ENCODE measurements at regions not wholly inside any gene's neighbourhood (a gene's known extent, or its start where the extent isn't known, plus 50 kb on each side); places are given as distances from the start of the nearest gene placed in this dataset.

DNA sequence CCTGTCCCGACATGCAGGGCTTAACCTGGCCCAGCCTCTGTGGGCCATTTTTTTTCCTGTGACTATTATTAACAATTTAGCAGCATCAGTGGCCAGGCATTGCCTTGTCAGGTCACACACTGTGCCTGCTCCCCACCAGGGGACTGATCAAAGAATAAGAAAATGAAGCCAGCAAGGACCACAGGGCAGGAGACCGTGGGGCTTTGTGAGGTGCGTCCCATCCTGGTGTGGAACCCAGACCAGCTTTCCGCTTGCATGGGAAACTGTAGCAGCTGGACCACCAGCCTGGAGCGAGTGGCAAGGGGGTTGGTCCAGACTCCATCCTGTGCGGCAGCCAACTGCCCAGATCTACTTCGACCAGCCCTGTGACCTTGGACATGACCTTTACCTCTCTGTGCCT is 218.3 kb downstream of the ANKRD60 start:
- TF ChIP-seq EZH2 (IDR thresholded peaks at IDR 0.05; ENCODE audit: low read length, unreplicated experiment) (no peak), EZH2phosphoT487 (IDR thresholded peaks at IDR 0.05; ENCODE audit: borderline replicate concordance, low read length) (no peak)
- TF ChIP-seq, protein P1, sequence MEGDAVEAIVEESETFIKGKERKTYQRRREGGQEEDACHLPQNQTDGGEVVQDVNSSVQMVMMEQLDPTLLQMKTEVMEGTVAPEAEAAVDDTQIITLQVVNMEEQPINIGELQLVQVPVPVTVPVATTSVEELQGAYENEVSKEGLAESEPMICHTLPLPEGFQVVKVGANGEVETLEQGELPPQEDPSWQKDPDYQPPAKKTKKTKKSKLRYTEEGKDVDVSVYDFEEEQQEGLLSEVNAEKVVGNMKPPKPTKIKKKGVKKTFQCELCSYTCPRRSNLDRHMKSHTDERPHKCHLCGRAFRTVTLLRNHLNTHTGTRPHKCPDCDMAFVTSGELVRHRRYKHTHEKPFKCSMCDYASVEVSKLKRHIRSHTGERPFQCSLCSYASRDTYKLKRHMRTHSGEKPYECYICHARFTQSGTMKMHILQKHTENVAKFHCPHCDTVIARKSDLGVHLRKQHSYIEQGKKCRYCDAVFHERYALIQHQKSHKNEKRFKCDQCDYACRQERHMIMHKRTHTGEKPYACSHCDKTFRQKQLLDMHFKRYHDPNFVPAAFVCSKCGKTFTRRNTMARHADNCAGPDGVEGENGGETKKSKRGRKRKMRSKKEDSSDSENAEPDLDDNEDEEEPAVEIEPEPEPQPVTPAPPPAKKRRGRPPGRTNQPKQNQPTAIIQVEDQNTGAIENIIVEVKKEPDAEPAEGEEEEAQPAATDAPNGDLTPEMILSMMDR (conservative IDR thresholded peaks at IDR 0.05; ENCODE audit: low read depth, low read length), result no peak
- no TSS peak for BruUV-seq (replicated peaks)
- intact Hi-C loops (cut with micrococcal nuclease), result no loop called here
- DNase-seq (no peak), ATAC-seq (no peak)
- no peak overlapping the region for H3K27ac ChIP-seq (ENCODE audit: low read length)
- POLR2A ChIA-PET (ENCODE audit: unreplicated experiment), result interaction anchor here (0.7 to 0.8 kb wide), 2 partner anchors 13 to 462 kb away, joined by 4 read pairs; no protein-coding TSS in a partner anchor
- H2AFZ ChIP-seq (ENCODE audit: low read length), result no peak overlapping the region
- H3K4me2 ChIP-seq (ENCODE audit: low read length), result no peak overlapping the region
- H3K4me1 ChIP-seq (ENCODE audit: insufficient read depth, low read length), result peaks cover 15% of the 10 kb centered on the region
- H3F3A ChIP-seq (ENCODE audit: low read length, unreplicated experiment), result no peaks in the 10 kb centered on the region
- no peaks in the 10 kb centered on the region for H3K9me3 ChIP-seq (ENCODE audit: low read length)
- no peak overlapping the region for H3K9ac ChIP-seq (ENCODE audit: low read length)
- no peaks in the 10 kb centered on the region for H3K36me3 ChIP-seq (ENCODE audit: low read depth, low read length)
- H3K79me2 ChIP-seq (ENCODE audit: low read length), result no peaks in the 10 kb centered on the region
- H3K4me3 ChIP-seq (ENCODE audit: low read length), result no peak overlapping the region
- H3K27me3 ChIP-seq (ENCODE audit: low read length), result no peaks in the 10 kb centered on the region
- CTCF ChIA-PET, result no interaction called here
- H3K9me2 ChIP-seq (replicated peaks; ENCODE audit: low read length), result no peaks in the 10 kb centered on the region
- no peaks in the 10 kb centered on the region for H4K20me1 ChIP-seq (ENCODE audit: low read length)

DNA sequence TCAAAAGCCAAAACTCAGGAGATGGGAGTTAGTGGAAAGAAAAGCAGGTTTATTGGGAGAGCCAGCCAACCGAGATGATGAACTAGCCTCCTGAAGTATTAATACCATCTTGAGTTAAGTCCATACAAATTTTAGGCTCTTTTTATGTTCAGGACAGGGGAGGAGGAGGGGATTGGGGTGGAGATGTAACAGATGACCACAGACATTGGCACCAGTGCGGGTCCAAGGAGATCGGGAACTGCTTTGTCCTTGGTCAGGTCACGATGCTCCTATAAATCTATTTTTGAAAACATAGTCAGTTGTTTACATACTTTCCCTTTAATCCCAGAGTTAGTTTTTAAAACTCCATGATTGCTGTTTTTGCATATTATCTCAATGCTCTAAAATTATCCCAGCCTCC is 219.6 kb downstream of the ANKRD60 start:
- no TSS peak for BruUV-seq (replicated peaks)
- Histone ChIP-seq H2AFZ (ENCODE audit: low read length) (no peak overlapping the region), H3K4me3 (ENCODE audit: low read length) (no peak overlapping the region), H3K27ac (ENCODE audit: low read length) (no peak overlapping the region), H3K9me3 (ENCODE audit: low read length) (no peaks in the 10 kb centered on the region), H4K20me1 (ENCODE audit: low read length) (no peaks in the 10 kb centered on the region), H3K4me1 (ENCODE audit: insufficient read depth, low read length) (peaks cover 4% of the 10 kb centered on the region; the same call in 1 of the 2 replicates), H3F3A (ENCODE audit: low read length, unreplicated experiment) (no peaks in the 10 kb centered on the region), H3K79me2 (ENCODE audit: low read length) (no peaks in the 10 kb centered on the region), H3K4me2 (ENCODE audit: low read length) (no peak overlapping the region), H3K27me3 (ENCODE audit: low read length) (no peaks in the 10 kb centered on the region), H3K9me2 (replicated peaks; ENCODE audit: low read length) (no peaks in the 10 kb centered on the region), H3K36me3 (ENCODE audit: low read depth, low read length) (no peaks in the 10 kb centered on the region), H3K9ac (ENCODE audit: low read length) (no peak overlapping the region)
- intact Hi-C loops (cut with micrococcal nuclease), result no loop called here
- DNase-seq, result no peak
- ATAC-seq, result no peak
- TF ChIP-seq, protein P1 (conservative IDR thresholded peaks at IDR 0.05; ENCODE audit: low read depth, low read length), result no peak
- no peak for TF ChIP-seq EZH2phosphoT487 (IDR thresholded peaks at IDR 0.05; ENCODE audit: borderline replicate concordance, low read length)
- no peak for TF ChIP-seq EZH2 (IDR thresholded peaks at IDR 0.05; ENCODE audit: low read length, unreplicated experiment)
- POLR2A ChIA-PET (ENCODE audit: unreplicated experiment), result no interaction called here
- CTCF ChIA-PET, result no interaction called here

DNA sequence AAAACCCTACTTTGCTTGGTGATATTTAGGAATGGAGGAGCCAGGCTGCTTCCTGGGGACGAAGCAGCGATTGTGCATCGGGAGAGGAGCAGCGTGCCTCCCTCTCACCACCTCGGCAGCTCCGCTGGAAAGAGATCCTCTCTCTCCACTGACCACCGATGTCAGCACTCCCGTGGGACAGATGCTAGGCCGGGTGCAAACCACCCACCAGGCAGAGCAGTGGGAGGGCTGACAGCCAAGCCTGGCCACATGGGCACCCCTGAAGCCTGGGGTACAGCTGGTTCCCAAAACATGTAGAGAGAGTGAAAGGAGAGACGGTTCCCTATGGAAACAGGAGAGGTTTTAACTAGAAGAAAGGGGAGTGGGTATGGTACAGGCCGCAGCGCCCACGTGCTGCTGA is 220.0 kb downstream of the ANKRD60 start:
- Histone ChIP-seq H3K9me3 (ENCODE audit: low read length) (no peaks in the 10 kb centered on the region), H3K4me1 (ENCODE audit: insufficient read depth, low read length) (peaks cover under 1% of the 10 kb centered on the region; the same call in 1 of the 2 replicates), H3K9ac (ENCODE audit: low read length) (no peak overlapping the region), H3K27ac (ENCODE audit: low read length) (no peak overlapping the region), H3K4me2 (ENCODE audit: low read length) (no peak overlapping the region), H3K36me3 (ENCODE audit: low read depth, low read length) (no peaks in the 10 kb centered on the region), H3K79me2 (ENCODE audit: low read length) (no peaks in the 10 kb centered on the region), H2AFZ (ENCODE audit: low read length) (no peak overlapping the region), H4K20me1 (ENCODE audit: low read length) (no peaks in the 10 kb centered on the region), H3K4me3 (ENCODE audit: low read length) (no peak overlapping the region), H3F3A (ENCODE audit: low read length, unreplicated experiment) (no peaks in the 10 kb centered on the region), H3K9me2 (replicated peaks; ENCODE audit: low read length) (no peaks in the 10 kb centered on the region), H3K27me3 (ENCODE audit: low read length) (no peaks in the 10 kb centered on the region)
- ChIA-PET POLR2A (ENCODE audit: unreplicated experiment) (no interaction called here), CTCF (no interaction called here)
- BruUV-seq (replicated peaks), result no TSS peak
- TF ChIP-seq, protein P1 (conservative IDR thresholded peaks at IDR 0.05; ENCODE audit: low read depth, low read length), result no peak
- TF ChIP-seq EZH2 (IDR thresholded peaks at IDR 0.05; ENCODE audit: low read length, unreplicated experiment), result no peak
- TF ChIP-seq EZH2phosphoT487 (IDR thresholded peaks at IDR 0.05; ENCODE audit: borderline replicate concordance, low read length), result no peak
- intact Hi-C loops (cut with micrococcal nuclease), result no loop called here
- no peak for ATAC-seq
- DNase-seq, result no peak
